SK-N-SH (cell line): ENCODE measurements at regions not wholly inside any gene's neighbourhood (a gene's known extent, or its start where the extent isn't known, plus 50 kb on each side); places are given as distances from the start of the nearest gene placed in this dataset.
"Not testable (repeated sequence)": the region's sequence is repeated elsewhere in the genome, so short reads cannot be mapped to it uniquely, and the experiment has no call there.

ENCODE experiments used
- CTCF ChIA-PET: fragments of 300-600, 350-600 bp; formaldehyde crosslinking; extraction: SDS; loops from one replicate; lab custom pipeline; 2021; lab: Yijun Ruan, JAX
- POLR2A ChIA-PET: fragments of 350-600 bp; sonication (Branson Sonifier 250); formaldehyde crosslinking; extraction: SDS; loops from one replicate; lab custom pipeline; 2020; ENCODE audit warnings: antibody characterized with exemption, inconsistent platforms; lab: Yijun Ruan, JAX
- DNase-seq: peaks from one replicate; pipeline ENCODE4 v3.0.0; 2012
- H2AFZ ChIP-seq: fragments of 200-600 bp; sonication (generic); 2 replicates; pipeline ENCODE4 v1.8.1; 2016; ENCODE audit warnings: antibody characterized with exemption, mild to moderate bottlenecking, low read depth
- H3F3A ChIP-seq: fragments of 200-600 bp; sonication (generic); replicated peaks from 2 replicates; pipeline ENCODE3; 2016; ENCODE audit warnings: antibody characterized with exemption, mild to moderate bottlenecking; ENCODE audit not compliant: insufficient read depth
- H3K27ac ChIP-seq, 2 experiments: fragments of 200-500 bp in 1 of 2; fragments of 200-600 bp in 1 of 2; sonication (Bioruptor generic) in 1 of 2; sonication (generic), shearing (Covaris generic) in 1 of 2; 2 replicates each; pipeline versions ENCODE4 v1.5.1 to v1.6.1; 2014 to 2016; ENCODE audit warnings: low read depth in 2 of 2, inconsistent platforms in 1 of 2, low read length in 1 of 2, mild to moderate bottlenecking in 1 of 2, mixed read lengths in 1 of 2
- H3K27me3 ChIP-seq: fragments of 200-600 bp; sonication (generic), shearing (Covaris generic); 2 replicates; pipeline ENCODE4 v1.6.1; 2016; ENCODE audit warnings: mixed run types; ENCODE audit not compliant: insufficient read depth
- H3K36me3 ChIP-seq, 2 experiments: fragments of 200-500 bp in 1 of 2; fragments of 200-600 bp in 1 of 2; sonication (Bioruptor generic) in 1 of 2; sonication (generic) in 1 of 2; replicated peaks in 1 of 2; 2 replicates each; pipeline versions ENCODE3 to v1.5.1; 2014 to 2016; ENCODE audit warnings: low read length in 1 of 2, mild to moderate bottlenecking in 1 of 2; ENCODE audit not compliant: insufficient read depth in 2 of 2, control insufficient read depth in 1 of 2
- H3K4me1 ChIP-seq, 2 experiments: fragments of 200-500 bp in 1 of 2; fragments of 200-600 bp in 1 of 2; sonication (Bioruptor generic) in 1 of 2; sonication (generic), shearing (Covaris generic) in 1 of 2; 2 replicates each; pipeline versions ENCODE4 v1.5.1 to v1.6.1; 2014 to 2016; ENCODE audit warnings: low read depth in 1 of 2, low read length in 1 of 2, mixed run types in 1 of 2; ENCODE audit not compliant: insufficient read depth in 2 of 2, control insufficient read depth in 1 of 2
- H3K4me2 ChIP-seq: fragments of 200-600 bp; sonication (generic), shearing (Covaris generic); 2 replicates; pipeline ENCODE4 v1.6.1; 2017; ENCODE audit warnings: mixed run types
- H3K4me3 ChIP-seq, 2 experiments: fragments of 200-500 bp in 1 of 2; fragments of 200-600 bp in 1 of 2; sonication (Bioruptor generic) in 1 of 2; sonication (generic), shearing (Covaris generic) in 1 of 2; 2 replicates each; pipeline versions ENCODE4 v1.5.1 to v1.8.1; 2014 to 2016; ENCODE audit warnings: low read depth in 2 of 2, inconsistent platforms in 1 of 2, low read length in 1 of 2, mild to moderate bottlenecking in 1 of 2, mixed read lengths in 1 of 2, moderate library complexity in 1 of 2
- H3K79me2 ChIP-seq: fragments of 200-600 bp; sonication (generic); 2 replicates; pipeline ENCODE4 v1.8.1; 2017; ENCODE audit warnings: mild to moderate bottlenecking; ENCODE audit not compliant: insufficient read depth
- H3K9ac ChIP-seq: fragments of 200-600 bp; sonication (generic); 2 replicates; pipeline ENCODE4 v1.6.1; 2017; ENCODE audit warnings: mixed run types
- H3K9me2 ChIP-seq: fragments of 200-600 bp; sonication (generic); 2 replicates; pipeline ENCODE4 v1.6.1; 2017; ENCODE audit warnings: mixed run types
- H3K9me3 ChIP-seq: fragments of 200-600 bp; sonication (generic); 2 replicates; pipeline ENCODE4 v1.6.1; 2017; ENCODE audit warnings: mixed run types, mild to moderate bottlenecking, moderate library complexity
- H4K20me1 ChIP-seq: fragments of 200-600 bp; sonication (generic); 2 replicates; pipeline ENCODE4 v1.6.1; 2017; ENCODE audit warnings: mild to moderate bottlenecking, mixed run types; ENCODE audit not compliant: insufficient read depth
- ELF1 ChIP-seq: IDR thresholded peaks from 2 replicates; pipeline ENCODE4 v1.4.0; 2012
- EP300 ChIP-seq, 2 experiments: IDR thresholded peaks; 2 replicates each; pipeline versions ENCODE4 v1.4.0 to v1.6.1; 2012; ENCODE audit warnings: borderline replicate concordance in 1 of 2, low read depth in 1 of 2, low read length in 1 of 2
- EZH2phosphoT487 ChIP-seq: fragments of 200-600 bp; sonication (generic); IDR thresholded peaks from 2 replicates; pipeline ENCODE4 v1.6.1; 2017; ENCODE audit warnings: low read depth, mixed run types, mild to moderate bottlenecking, antibody characterized with exemption, moderate library complexity, borderline replicate concordance
- FOXM1 ChIP-seq: IDR thresholded peaks from 2 replicates; pipeline ENCODE4 v1.4.0; 2012; ENCODE audit warnings: low read depth, mild to moderate bottlenecking
- GATA2 ChIP-seq: sonication (generic); formaldehyde crosslinking; IDR thresholded peaks from 2 replicates; pipeline ENCODE4 v1.5.0; 2020; ENCODE audit warnings: mild to moderate bottlenecking, missing genetic modification reagents
- JUND ChIP-seq: IDR thresholded peaks from 2 replicates; pipeline ENCODE4 v1.4.0; 2012
- MAX ChIP-seq: IDR thresholded peaks from 2 replicates; pipeline ENCODE4 v1.4.0; 2012; ENCODE audit warnings: low read depth
- MEF2A ChIP-seq: IDR thresholded peaks from 2 replicates; pipeline ENCODE4 v1.4.0; 2012; ENCODE audit warnings: low read depth, borderline replicate concordance
- NFIC ChIP-seq: IDR thresholded peaks from 2 replicates; pipeline ENCODE4 v1.4.0; 2012; ENCODE audit warnings: borderline replicate concordance
- RAD21 ChIP-seq: IDR thresholded peaks from 2 replicates; pipeline ENCODE4 v1.6.1; 2012; ENCODE audit warnings: mild to moderate bottlenecking, low read length
- RFX5 ChIP-seq: IDR thresholded peaks from 2 replicates; pipeline ENCODE4 v1.6.1; 2012; ENCODE audit warnings: mild to moderate bottlenecking, improper control_type of control experiment, low read length
- RXRA ChIP-seq: IDR thresholded peaks from 2 replicates; pipeline ENCODE4 v1.4.0; 2012; ENCODE audit warnings: low read depth, mild to moderate bottlenecking, borderline replicate concordance
- SMC3 ChIP-seq: IDR thresholded peaks from 2 replicates; pipeline ENCODE4 v1.6.1; 2012; ENCODE audit warnings: low read depth, low read length, improper control_type of control experiment
- TAF1 ChIP-seq: IDR thresholded peaks from 2 replicates; pipeline ENCODE4 v1.6.1; 2012; ENCODE audit warnings: low read depth, mild to moderate bottlenecking, low read length, moderate library complexity, borderline replicate concordance
- TCF12 ChIP-seq: IDR thresholded peaks from 2 replicates; pipeline ENCODE4 v1.4.0; 2012
- TEAD4 ChIP-seq: IDR thresholded peaks from 2 replicates; pipeline ENCODE4 v1.4.0; 2012; ENCODE audit warnings: mild to moderate bottlenecking, borderline replicate concordance; ENCODE audit not compliant: insufficient read depth
- USF2 ChIP-seq: fragments of 150-350 bp; IDR thresholded peaks from 2 replicates; pipeline ENCODE4 v1.6.1; 2017; ENCODE audit warnings: antibody characterized with exemption, low read length, low read depth, borderline replicate concordance
- WGBS: methylation state at CpG from one replicate; pipeline ENCODE4 v1.1.6; 2017; ENCODE audit warnings: low lambda C conversion rate; 5-methylcytosine and 5-hydroxymethylcytosine counted together
- TF ChIP-seq, protein P1 (sequence below): fragments of 150-350 bp; IDR thresholded peaks from 2 replicates; pipeline ENCODE4 v1.6.1; 2016; ENCODE audit warnings: mild to moderate bottlenecking, low read depth, low read length

GRCh38 chr9:29189221-29189620 lies 1615.9 kb upstream of the C9orf72 start:
- CTCF ChIA-PET, result not testable (repeated sequence)

DNA sequence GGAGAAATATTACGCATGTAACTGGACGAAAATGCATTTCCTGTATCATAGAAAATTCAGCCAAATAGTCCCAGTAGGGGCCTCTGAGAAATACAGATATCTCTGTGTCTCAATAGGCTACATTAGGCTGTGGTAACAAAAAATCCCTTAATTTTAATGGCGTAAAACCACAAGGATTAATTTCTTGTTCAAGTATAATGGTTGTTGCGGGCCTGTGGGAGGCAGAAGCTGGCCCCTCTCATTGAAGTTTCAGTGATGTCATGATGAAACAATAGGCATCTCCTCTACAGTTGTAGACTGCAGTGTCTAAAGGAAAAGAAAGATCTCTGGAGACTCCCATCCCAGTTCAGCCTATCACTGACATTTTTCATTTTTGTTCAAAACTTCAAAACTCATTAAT lies 1625.6 kb upstream of the C9orf72 start:
- no peak overlapping the region for H2AFZ ChIP-seq
- H3F3A ChIP-seq, result no peaks in the 10 kb centered on the region
- no peak for DNase-seq
- peaks cover 93% of the 10 kb centered on the region for H3K79me2 ChIP-seq
- H3K4me1 ChIP-seq, result peaks cover 6 to 29% of the 10 kb centered on the region in 2 experiments; a peak in 3 of 4 replicates
- no peaks in the 10 kb centered on the region for H3K9me2 ChIP-seq
- TF ChIP-seq MAX (no peak), SMC3 (no peak), GATA2 (no peak), MEF2A (no peak), ELF1 (no peak), RFX5 (no peak), RAD21 (no peak), TAF1 (no peak), FOXM1 (no peak), USF2 (no peak), EZH2phosphoT487 (no peak), JUND (no peak), RXRA (no peak), NFIC (no peak), EP300 (IDR thresholded peaks at IDR 0.05; ENCODE audit: borderline replicate concordance in 1 of 2, low read depth in 1 of 2, low read length in 1 of 2) (no peak), TCF12 (no peak), TEAD4 (no peak)
- TF ChIP-seq, protein P1, sequence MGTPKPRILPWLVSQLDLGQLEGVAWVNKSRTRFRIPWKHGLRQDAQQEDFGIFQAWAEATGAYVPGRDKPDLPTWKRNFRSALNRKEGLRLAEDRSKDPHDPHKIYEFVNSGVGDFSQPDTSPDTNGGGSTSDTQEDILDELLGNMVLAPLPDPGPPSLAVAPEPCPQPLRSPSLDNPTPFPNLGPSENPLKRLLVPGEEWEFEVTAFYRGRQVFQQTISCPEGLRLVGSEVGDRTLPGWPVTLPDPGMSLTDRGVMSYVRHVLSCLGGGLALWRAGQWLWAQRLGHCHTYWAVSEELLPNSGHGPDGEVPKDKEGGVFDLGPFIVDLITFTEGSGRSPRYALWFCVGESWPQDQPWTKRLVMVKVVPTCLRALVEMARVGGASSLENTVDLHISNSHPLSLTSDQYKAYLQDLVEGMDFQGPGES, result no peak
- CTCF ChIA-PET, result no interaction called here
- H4K20me1 ChIP-seq, result peaks cover 24% of the 10 kb centered on the region
- no peak overlapping the region for H3K4me2 ChIP-seq
- H3K9me3 ChIP-seq, result no peaks in the 10 kb centered on the region
- POLR2A ChIA-PET, result no interaction called here
- H3K4me3 ChIP-seq, result no peak overlapping the region
- no peak overlapping the region; a peak in 1 of 4 replicates for H3K27ac ChIP-seq
- 83% methylated on average over 4 of the region's 4 CpGs for WGBS
- H3K36me3 ChIP-seq, result no peaks in the 10 kb centered on the region
- no peak overlapping the region for H3K9ac ChIP-seq
- no peaks in the 10 kb centered on the region for H3K27me3 ChIP-seq

More at GRCh38 chr9:29189221-29189620, 1615.9 kb upstream of the C9orf72 start:
- H3K9ac ChIP-seq, POLR2A ChIA-PET, H3K4me1 ChIP-seq, H3K9me3 ChIP-seq, DNase-seq, H3K27ac ChIP-seq, H3K27me3 ChIP-seq, H3K9me2 ChIP-seq, H3K4me2 ChIP-seq, H3K4me3 ChIP-seq, H2AFZ ChIP-seq: not testable (repeated sequence)
- Histone ChIP-seq H4K20me1 (peaks cover 48% of the 10 kb centered on the region), H3K79me2 (peaks cover 71% of the 10 kb centered on the region), H3K36me3 (peaks cover 0 to 15% of the 10 kb centered on the region in 2 experiments), H3F3A (peaks cover 23% of the 10 kb centered on the region)
- 100% methylated on average over 6 of the region's 33 CpGs for WGBS
